GM23248 (cell line): ENCODE measurements at regions not wholly inside any gene's neighbourhood (a gene's known extent, or its start where the extent isn't known, plus 50 kb on each side); places are given as distances from the start of the nearest gene placed in this dataset.

Experiments
- DNase-seq: peaks from one replicate; pipeline ENCODE4 v3.0.0-alpha.2; 2015
- H2AFZ ChIP-seq: fragments of 200-600 bp; sonication (generic); 2 replicates; pipeline ENCODE4 v1.6.1; 2016; ENCODE audit warnings: antibody characterized with exemption
- H3F3A ChIP-seq: fragments of 200-600 bp; sonication (generic); 2 replicates; pipeline ENCODE4 v1.6.1; 2016; ENCODE audit warnings: mild to moderate bottlenecking, antibody characterized with exemption, mixed run types; ENCODE audit not compliant: insufficient read depth
- H3K27ac ChIP-seq: fragments of 200-600 bp; sonication (generic); 2 replicates; pipeline ENCODE4 v1.5.1; 2016; ENCODE audit warnings: mild to moderate bottlenecking
- H3K27me3 ChIP-seq: fragments of 200-600 bp; sonication (generic); replicated peaks from 2 replicates; pipeline ENCODE4 v1.6.1; 2016; ENCODE audit warnings: mild to moderate bottlenecking; ENCODE audit not compliant: insufficient read depth
- H3K36me3 ChIP-seq: fragments of 200-600 bp; sonication (generic); 2 replicates; pipeline ENCODE4 v1.6.1; 2016; ENCODE audit warnings: low read depth, mild to moderate bottlenecking
- H3K4me1 ChIP-seq: fragments of 200-600 bp; sonication (generic); 2 replicates; pipeline ENCODE4 v1.6.1; 2016; ENCODE audit warnings: mild to moderate bottlenecking; ENCODE audit not compliant: insufficient read depth
- H3K4me2 ChIP-seq: fragments of 200-600 bp; sonication (generic); one replicate; pipeline ENCODE4 v1.6.1; 2016; ENCODE audit warnings: mild to moderate bottlenecking; ENCODE audit not compliant: unreplicated experiment
- H3K4me3 ChIP-seq: fragments of 200-600 bp; sonication (generic); 2 replicates; pipeline ENCODE4 v1.5.1; 2016; ENCODE audit warnings: mild to moderate bottlenecking
- H3K79me2 ChIP-seq: fragments of 200-600 bp; sonication (generic); 2 replicates; pipeline ENCODE4 v1.6.1; 2016; ENCODE audit warnings: mild to moderate bottlenecking; ENCODE audit not compliant: insufficient read depth
- H3K9ac ChIP-seq: fragments of 200-600 bp; sonication (generic); 2 replicates; pipeline ENCODE4 v1.6.1; 2016; ENCODE audit warnings: mild to moderate bottlenecking
- H3K9me2 ChIP-seq: fragments of 200-600 bp; sonication (generic); 2 replicates; pipeline ENCODE4 v1.6.1; 2016; ENCODE audit warnings: mixed run types, mild to moderate bottlenecking, moderate library complexity; ENCODE audit not compliant: insufficient read depth
- H3K9me3 ChIP-seq: fragments of 200-600 bp; sonication (generic); one replicate; pipeline ENCODE4 v1.6.1; 2017; ENCODE audit warnings: low read depth
- H4K20me1 ChIP-seq: fragments of 200-600 bp; sonication (generic); 2 replicates; pipeline ENCODE4 v1.6.0; 2016; ENCODE audit not compliant: insufficient read depth
- EZH2 ChIP-seq: fragments of 200-600 bp; sonication (generic); IDR thresholded peaks from 2 replicates; pipeline ENCODE4 v1.6.1; 2018; ENCODE audit warnings: antibody characterized with exemption, mild to moderate bottlenecking; ENCODE audit not compliant: insufficient read depth, poor library complexity, severe bottlenecking
- EZH2phosphoT487 ChIP-seq: fragments of 200-600 bp; sonication (generic); IDR thresholded peaks from 2 replicates; pipeline ENCODE4 v1.6.1; 2018; ENCODE audit warnings: antibody characterized with exemption, moderate library complexity, mild to moderate bottlenecking, low read depth; ENCODE audit not compliant: insufficient read depth
- WGBS, 2 experiments: methylation state at CpG; one replicate each; pipeline ENCODE4 v1.1.6; 2015 to 2017; ENCODE audit warnings: low lambda C conversion rate in 2 of 2, low coverage in 1 of 2; ENCODE audit errors: missing lambda C conversion rate in 2 of 2; 5-methylcytosine and 5-hydroxymethylcytosine counted together
- in situ Hi-C: fragments of 300-500 bp; cut with MboI; formaldehyde crosslinking; loops from 2 replicates; pipeline ENCODE4 v1.15.0; 2020

DNA sequence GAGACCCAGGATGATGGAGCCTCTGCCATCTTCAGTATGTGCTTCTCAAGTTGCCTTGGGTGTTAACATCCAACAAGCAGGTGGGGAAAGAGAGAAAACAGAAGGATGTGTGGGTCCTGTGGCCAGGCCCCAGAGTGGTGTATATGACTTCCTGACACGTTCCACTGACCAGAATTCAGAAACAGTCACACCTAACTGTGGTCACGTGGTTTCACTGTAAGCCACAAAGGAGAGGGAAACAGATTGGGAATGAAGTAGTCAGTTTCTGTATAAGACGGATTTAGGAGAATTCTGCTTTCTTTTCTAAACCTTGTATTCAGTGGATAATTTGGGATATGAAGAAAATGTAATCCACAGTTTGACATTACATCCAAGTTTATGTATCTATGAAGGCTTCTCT is 454.1 kb upstream of the IL12A start:
- Histone ChIP-seq H3K9ac (no peak overlapping the region), H2AFZ (no peak overlapping the region), H3F3A (no peaks in the 10 kb centered on the region), H3K4me3 (no peak overlapping the region), H3K4me1 (no peaks in the 10 kb centered on the region), H3K9me2 (no peaks in the 10 kb centered on the region), H3K36me3 (no peaks in the 10 kb centered on the region), H4K20me1 (no peaks in the 10 kb centered on the region), H3K79me2 (no peaks in the 10 kb centered on the region), H3K9me3 (no peaks in the 10 kb centered on the region), H3K27me3 (peaks cover 5% of the 10 kb centered on the region; the same call in 1 of the 2 replicates), H3K4me2 (no peak overlapping the region), H3K27ac (no peak overlapping the region)
- DNase-seq: no peak
- TF ChIP-seq EZH2phosphoT487: no peak
- no peak for TF ChIP-seq EZH2
- 42 to 44% methylated on average over 3 of the region's 3 CpGs for WGBS, 2 experiments
- in situ Hi-C loops: no loop called here

DNA sequence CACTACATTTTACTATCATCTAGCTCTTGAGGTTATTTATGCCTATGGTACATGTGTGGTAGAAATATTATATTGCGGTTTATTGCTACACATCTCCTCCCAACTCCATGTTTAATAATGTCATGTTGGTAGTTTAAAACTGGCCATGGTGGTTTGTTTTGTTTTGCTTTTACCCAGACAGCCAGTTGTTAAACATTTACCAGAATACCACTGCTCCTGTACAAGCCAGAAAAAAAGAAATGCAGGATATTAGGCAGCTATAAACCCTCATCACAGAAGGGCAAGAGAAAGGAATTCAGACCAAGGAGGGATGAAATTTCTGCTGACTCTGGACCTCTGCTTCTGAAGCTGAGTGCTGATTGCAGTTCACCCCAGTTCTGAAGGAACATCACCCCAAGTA is 451.8 kb upstream of the IL12A start:
- Histone ChIP-seq H3K27ac (no peak overlapping the region), H4K20me1 (no peaks in the 10 kb centered on the region), H3K79me2 (no peaks in the 10 kb centered on the region), H3K4me2 (no peak overlapping the region), H3K9me3 (no peaks in the 10 kb centered on the region), H3K4me1 (no peaks in the 10 kb centered on the region), H3K9ac (no peak overlapping the region), H3F3A (no peaks in the 10 kb centered on the region), H3K9me2 (no peaks in the 10 kb centered on the region), H3K27me3 (peaks cover 5% of the 10 kb centered on the region; the same call in 1 of the 2 replicates), H3K36me3 (no peaks in the 10 kb centered on the region), H3K4me3 (no peak overlapping the region), H2AFZ (no peak overlapping the region)
- in situ Hi-C loops: no loop called here
- WGBS, 2 experiments: 81 to 85% methylated on average over 1 of the region's 1 CpG
- DNase-seq: no peak
- TF ChIP-seq EZH2phosphoT487 (no peak), EZH2 (no peak)

DNA sequence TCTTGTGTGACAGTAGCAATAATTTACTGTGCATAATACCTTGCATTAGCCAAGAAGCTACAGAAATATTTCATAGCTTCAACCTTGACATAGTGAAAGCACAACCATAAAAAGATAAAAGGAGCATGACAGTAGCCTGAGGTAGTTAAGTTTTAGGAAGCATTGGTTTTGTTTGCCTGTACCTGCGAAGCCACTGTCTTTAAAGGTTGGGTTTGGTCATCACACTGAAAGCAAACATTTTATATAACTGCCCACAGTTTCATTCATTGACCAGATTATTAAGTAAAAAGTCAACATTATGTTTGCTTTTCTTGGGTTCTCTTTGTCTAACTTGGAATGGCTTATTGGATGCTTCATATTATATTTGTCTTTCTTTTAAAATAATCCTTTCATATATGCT is 450.1 kb upstream of the IL12A start:
- no peaks in the 10 kb centered on the region for H3K9me3 ChIP-seq
- DNase-seq: no peak
- WGBS, 2 experiments: 24 to 28% methylated on average over 1 of the region's 1 CpG
- no peaks in the 10 kb centered on the region for H3F3A ChIP-seq
- H3K27me3 ChIP-seq: peaks cover 5% of the 10 kb centered on the region; the same call in 1 of the 2 replicates
- H4K20me1 ChIP-seq: no peaks in the 10 kb centered on the region
- no peaks in the 10 kb centered on the region for H3K79me2 ChIP-seq
- in situ Hi-C loops: no loop called here
- H3K27ac ChIP-seq: no peak overlapping the region
- H3K4me1 ChIP-seq: no peaks in the 10 kb centered on the region
- H3K36me3 ChIP-seq: no peaks in the 10 kb centered on the region
- H3K9ac ChIP-seq: no peak overlapping the region
- H3K4me3 ChIP-seq: no peak overlapping the region
- no peaks in the 10 kb centered on the region for H3K9me2 ChIP-seq
- H3K4me2 ChIP-seq: no peak overlapping the region
- TF ChIP-seq EZH2 (no peak), EZH2phosphoT487 (no peak)
- no peak overlapping the region for H2AFZ ChIP-seq

DNA sequence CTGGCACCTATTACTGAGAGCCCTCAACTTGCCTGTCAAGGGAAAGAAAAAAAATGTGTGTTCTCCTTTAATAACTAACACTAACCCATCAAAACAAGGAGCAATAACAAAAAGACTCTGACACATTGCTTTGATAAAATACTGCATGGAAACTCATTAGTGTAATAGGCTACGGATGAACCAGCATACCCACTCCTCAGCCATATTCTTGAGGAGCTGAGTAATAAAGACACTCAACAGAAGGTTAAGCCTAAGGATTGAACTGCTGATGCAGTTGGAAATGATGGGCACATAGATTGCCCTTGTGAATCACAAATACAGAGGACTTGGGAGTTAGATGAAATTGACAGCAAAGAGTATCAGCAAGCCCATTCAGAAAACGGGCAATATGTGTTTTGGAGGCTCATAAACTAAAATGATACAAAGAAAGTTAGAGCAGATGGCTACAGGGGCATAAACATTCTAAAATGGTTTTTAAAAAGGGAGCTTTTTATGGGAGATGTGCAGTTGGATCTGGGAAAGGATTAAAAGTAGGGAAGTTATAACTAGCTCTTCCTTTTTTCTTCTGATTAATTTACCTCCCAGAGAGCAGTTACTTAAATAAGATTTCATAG is 447.6 kb upstream of the IL12A start:
- H3K27me3 ChIP-seq: 0 out of 2 replicates have a peak, but pooled peaks cover 5% of the 10 kb centered on the region
- no peaks in the 10 kb centered on the region for H3K4me1 ChIP-seq
- no peaks in the 10 kb centered on the region for H3K9me2 ChIP-seq
- WGBS, 2 experiments: 10 to 13% methylated on average over 2 of the region's 2 CpGs
- no peak overlapping the region for H3K9ac ChIP-seq
- no peaks in the 10 kb centered on the region for H3K36me3 ChIP-seq
- no peak overlapping the region for H3K4me3 ChIP-seq
- no peak overlapping the region for H3K27ac ChIP-seq
- no peak overlapping the region for H3K4me2 ChIP-seq
- in situ Hi-C loops: no loop called here
- no peak for DNase-seq
- TF ChIP-seq EZH2phosphoT487 (no peak), EZH2 (no peak)
- no peaks in the 10 kb centered on the region for H3K79me2 ChIP-seq
- no peak overlapping the region for H2AFZ ChIP-seq
- H3K9me3 ChIP-seq: no peaks in the 10 kb centered on the region
- H4K20me1 ChIP-seq: no peaks in the 10 kb centered on the region
- H3F3A ChIP-seq: no peaks in the 10 kb centered on the region
